NOMO-1 (cell line): ENCODE measurements at regions not wholly inside any gene's neighbourhood (a gene's known extent, or its start where the extent isn't known, plus 50 kb on each side); places are given as distances from the start of the nearest gene placed in this dataset.
"Not testable (repeated sequence)": the region's sequence is repeated elsewhere in the genome, so short reads cannot be mapped to it uniquely, and the experiment has no call there.

Experiments
- DNase-seq, 2 experiments: peaks; one replicate each; lab custom pipeline; 2025; ENCODE audit not compliant: unreplicated experiment in 2 of 2; lab: John Stamatoyannopoulos, UW

- DNase-seq = no peak
Measured at GRCh38 chr14:97129639-97130038, 332.5 kb downstream of the VRK1 start.

GRCh38 chr14:97135847-97136246 is 338.7 kb downstream of the VRK1 start:
- not testable (repeated sequence) for DNase-seq

GRCh38 chr14:97137705-97138104 is 340.5 kb downstream of the VRK1 start:
- DNase-seq = no peak

- no peak for DNase-seq
Measured at GRCh38 chr14:97138801-97139200, 341.6 kb downstream of the VRK1 start.

- DNase-seq = no peak
Measured at GRCh38 chr14:97143011-97143410, 345.8 kb downstream of the VRK1 start.

GRCh38 chr14:97143456-97143855 is 346.3 kb downstream of the VRK1 start:
- DNase-seq = no peak

- DNase-seq = not testable (repeated sequence)
Measured at GRCh38 chr14:97148021-97148420, 350.8 kb downstream of the VRK1 start.

- no peak for DNase-seq
Measured at GRCh38 chr14:97149775-97150174, 352.6 kb downstream of the VRK1 start.

- DNase-seq = no peak
Measured at GRCh38 chr14:97153527-97153926, 356.3 kb downstream of the VRK1 start.

- no peak for DNase-seq
Measured at GRCh38 chr14:97155320-97155719, 358.1 kb downstream of the VRK1 start.

GRCh38 chr14:97155814-97156213 is 358.6 kb downstream of the VRK1 start:
- no peak for DNase-seq

- DNase-seq = no peak
Measured at GRCh38 chr14:97156705-97157104, 359.5 kb downstream of the VRK1 start.

GRCh38 chr14:97158102-97158501 is 360.9 kb downstream of the VRK1 start:
- DNase-seq = no peak

GRCh38 chr14:97159124-97159523 is 361.9 kb downstream of the VRK1 start:
- DNase-seq = no peak

GRCh38 chr14:97162621-97163020 is 365.4 kb downstream of the VRK1 start:
- DNase-seq = no peak

GRCh38 chr14:97164021-97164420 is 366.8 kb downstream of the VRK1 start:
- DNase-seq = no peak

- no peak for DNase-seq
Measured at GRCh38 chr14:97166497-97166896, 369.3 kb downstream of the VRK1 start.

GRCh38 chr14:97167577-97167976 is 370.4 kb downstream of the VRK1 start:
- DNase-seq = not testable (repeated sequence)

GRCh38 chr14:97172644-97173043 is 375.5 kb downstream of the VRK1 start:
- DNase-seq = no peak

- peak in 1 of 2 experiments; percentile 18 for DNase-seq
Measured at GRCh38 chr14:97177016-97177415, 379.8 kb downstream of the VRK1 start.

GRCh38 chr14:97177635-97178034 is 380.5 kb downstream of the VRK1 start:
- no peak for DNase-seq

- no peak for DNase-seq
Measured at GRCh38 chr14:97178781-97179180, 381.6 kb downstream of the VRK1 start.

GRCh38 chr14:97179573-97179972 is 382.4 kb downstream of the VRK1 start:
- DNase-seq = no peak
